ENCODE measurements at regions not wholly inside any gene's neighbourhood (a gene's known extent, or its start where the extent isn't known, plus 50 kb on each side); places are given as distances from the start of the nearest gene placed in this dataset.

- H3K4me3 ChIP-seq (ENCODE audit: low read depth in 2 of 2, low read length in 1 of 2), result no peak overlapping the region
- H3K9ac ChIP-seq, result no peak overlapping the region
- ChIA-PET POLR2A (no interaction called here), CTCF (no interaction called here)
- no peaks in the 10 kb centered on the region for H4K20me1 ChIP-seq (ENCODE audit: insufficient read depth)
- no peak for DNase-seq
- H3K4me2 ChIP-seq, result no peak overlapping the region
- no peak overlapping the region for H2AFZ ChIP-seq (ENCODE audit: low read depth)
- no peaks in the 10 kb centered on the region for H3K27me3 ChIP-seq (ENCODE audit: insufficient read depth)
- no peaks in the 10 kb centered on the region for H3F3A ChIP-seq (replicated peaks; ENCODE audit: insufficient read depth)
- H3K36me3 ChIP-seq (replicated peaks in 1 of 2; ENCODE audit: control insufficient read depth in 1 of 2, insufficient read depth in 2 of 2, low read length in 1 of 2), result no peaks in the 10 kb centered on the region
- no peaks in the 10 kb centered on the region for H3K79me2 ChIP-seq (ENCODE audit: insufficient read depth)
- 53% methylated on average over 1 of the region's 1 CpG for WGBS (ENCODE audit: low lambda C conversion rate)
- no peaks in the 10 kb centered on the region for H3K9me3 ChIP-seq
- TF ChIP-seq ELF1 (IDR thresholded peaks at IDR 0.05), result no peak
- no peak for TF ChIP-seq TEAD4 (IDR thresholded peaks at IDR 0.05; ENCODE audit: borderline replicate concordance, insufficient read depth)
- no peak for TF ChIP-seq MXI1 (IDR thresholded peaks at IDR 0.05; ENCODE audit: low read depth, low read length)
- no peak for TF ChIP-seq FOSL2 (IDR thresholded peaks at IDR 0.05; ENCODE audit: borderline replicate concordance, low read depth)
- no peak for TF ChIP-seq ZBTB33 (IDR thresholded peaks at IDR 0.05; ENCODE audit: borderline replicate concordance, low read depth)
- TF ChIP-seq RFX5 (IDR thresholded peaks at IDR 0.05; ENCODE audit: low read length), result no peak
- TF ChIP-seq RAD21 (IDR thresholded peaks at IDR 0.05; ENCODE audit: low read length), result no peak
- no peak overlapping the region for H3K27ac ChIP-seq (ENCODE audit: low read depth in 2 of 2, low read length in 1 of 2)
- peaks cover 0 to 21% of the 10 kb centered on the region in 2 experiments; a peak in 1 of 4 replicates for H3K4me1 ChIP-seq (ENCODE audit: control insufficient read depth in 1 of 2, insufficient read depth in 2 of 2, low read depth in 1 of 2, low read length in 1 of 2)
- H3K9me2 ChIP-seq, result no peaks in the 10 kb centered on the region
These were observed 63.7 kb upstream of the SESN3 start for GRCh38 chr11:95294701-95295100.

- H3K4me3 ChIP-seq (ENCODE audit: low read depth in 2 of 2, low read length in 1 of 2), result no peak overlapping the region
- H3K27me3 ChIP-seq (ENCODE audit: insufficient read depth), result no peaks in the 10 kb centered on the region
- H3K9me2 ChIP-seq, result no peaks in the 10 kb centered on the region
- H3K79me2 ChIP-seq (ENCODE audit: insufficient read depth), result no peaks in the 10 kb centered on the region
- H4K20me1 ChIP-seq (ENCODE audit: insufficient read depth), result no peaks in the 10 kb centered on the region
- H3K36me3 ChIP-seq (replicated peaks in 1 of 2; ENCODE audit: control insufficient read depth in 1 of 2, insufficient read depth in 2 of 2, low read length in 1 of 2), result no peaks in the 10 kb centered on the region
- CTCF ChIA-PET, result interaction anchor here (1.4 kb wide), 1 partner anchor 412 kb away, joined by 5 read pairs; no protein-coding TSS in a partner anchor
- H3K4me2 ChIP-seq, result no peak overlapping the region
- no peak overlapping the region for H2AFZ ChIP-seq (ENCODE audit: low read depth)
- no peaks in the 10 kb centered on the region for H3F3A ChIP-seq (replicated peaks; ENCODE audit: insufficient read depth)
- H3K27ac ChIP-seq (ENCODE audit: low read depth in 2 of 2, low read length in 1 of 2), result no peak overlapping the region
- 69% methylated on average over 3 of the region's 3 CpGs for WGBS (ENCODE audit: low lambda C conversion rate)
- H3K9ac ChIP-seq, result no peak overlapping the region
- H3K4me1 ChIP-seq (ENCODE audit: control insufficient read depth in 1 of 2, insufficient read depth in 2 of 2, low read depth in 1 of 2, low read length in 1 of 2), result peaks cover 0 to 12% of the 10 kb centered on the region in 2 experiments; a peak in 1 of 4 replicates
- no peaks in the 10 kb centered on the region for H3K9me3 ChIP-seq
- no peak for DNase-seq
- POLR2A ChIA-PET, result no interaction called here
- no peak for TF ChIP-seq YY1 (IDR thresholded peaks at IDR 0.05; ENCODE audit: low read depth)
- TF ChIP-seq POLR2AphosphoS5 (IDR thresholded peaks at IDR 0.05; ENCODE audit: low read depth, low read length), result no peak
These were observed 62.1 kb upstream of the SESN3 start for GRCh38 chr11:95293116-95293515.

- no peak overlapping the region for H3K27ac ChIP-seq (ENCODE audit: low read depth in 2 of 2, low read length in 1 of 2)
- no peaks in the 10 kb centered on the region for H3K9me3 ChIP-seq
- POLR2A ChIA-PET, result no interaction called here
- H3K9me2 ChIP-seq, result no peaks in the 10 kb centered on the region
- peaks cover 0 to 12% of the 10 kb centered on the region in 2 experiments; a peak in 1 of 4 replicates for H3K4me1 ChIP-seq (ENCODE audit: control insufficient read depth in 1 of 2, insufficient read depth in 2 of 2, low read depth in 1 of 2, low read length in 1 of 2)
- DNase-seq, result no peak
- no peaks in the 10 kb centered on the region for H3F3A ChIP-seq (replicated peaks; ENCODE audit: insufficient read depth)
- H2AFZ ChIP-seq (ENCODE audit: low read depth), result no peak overlapping the region
- H3K9ac ChIP-seq, result no peak overlapping the region
- no peaks in the 10 kb centered on the region for H3K79me2 ChIP-seq (ENCODE audit: insufficient read depth)
- no peaks in the 10 kb centered on the region for H3K27me3 ChIP-seq (ENCODE audit: insufficient read depth)
- H4K20me1 ChIP-seq (ENCODE audit: insufficient read depth), result no peaks in the 10 kb centered on the region
- TF ChIP-seq GATA2 (CRISPR knock-in tag; IDR thresholded peaks at IDR 0.05) (no peak), SIN3A (IDR thresholded peaks at IDR 0.05; ENCODE audit: borderline replicate concordance, low read depth, low read length) (no peak), MAX (IDR thresholded peaks at IDR 0.05; ENCODE audit: low read depth) (no peak), NFIC (IDR thresholded peaks at IDR 0.05; ENCODE audit: borderline replicate concordance) (no peak), USF1 (IDR thresholded peaks at IDR 0.05; ENCODE audit: borderline replicate concordance, low read depth) (no peak), FOXM1 (IDR thresholded peaks at IDR 0.05; ENCODE audit: low read depth) (no peak)
- WGBS (ENCODE audit: low lambda C conversion rate), result 48% methylated on average over 4 of the region's 4 CpGs
- CTCF ChIA-PET, result interaction anchor here (1.4 kb wide), 1 partner anchor 414 kb away, joined by 5 read pairs; no protein-coding TSS in a partner anchor
- H3K4me3 ChIP-seq (ENCODE audit: low read depth in 2 of 2, low read length in 1 of 2), result no peak overlapping the region
- H3K4me2 ChIP-seq, result no peak overlapping the region
- no peaks in the 10 kb centered on the region for H3K36me3 ChIP-seq (replicated peaks in 1 of 2; ENCODE audit: control insufficient read depth in 1 of 2, insufficient read depth in 2 of 2, low read length in 1 of 2)
These were observed 60.9 kb upstream of the SESN3 start for GRCh38 chr11:95291946-95292345.
